ENCODE measurements at regions not wholly inside any gene's neighbourhood (a gene's known extent, or its start where the extent isn't known, plus 50 kb on each side); places are given as distances from the start of the nearest gene placed in this dataset.
"Not testable (repeated sequence)": the region's sequence is repeated elsewhere in the genome, so short reads cannot be mapped to it uniquely, and the experiment has no call there.

- not testable (repeated sequence) for TF ChIP-seq CTCF (IDR thresholded peaks at IDR 0.05); POLR2A (IDR thresholded peaks at IDR 0.05; ENCODE audit: low read depth); EP300 (IDR thresholded peaks at IDR 0.05); POLR2AphosphoS5 (IDR thresholded peaks at IDR 0.05)
These were observed 94.6 kb upstream of the FRG1 start for GRCh38 chr4:189846094-189846493.
